GM13976 (cell line): ENCODE measurements at regions not wholly inside any gene's neighbourhood (a gene's known extent, or its start where the extent isn't known, plus 50 kb on each side); places are given as distances from the start of the nearest gene placed in this dataset.
"Not testable (repeated sequence)": the region's sequence is repeated elsewhere in the genome, so short reads cannot be mapped to it uniquely, and the experiment has no call there.

Experiments
- DNase-seq: peaks from one replicate; pipeline ENCODE4 v3.0.0; 2012; ENCODE audit warnings: low spot score
- in situ Hi-C: fragments of 300-500 bp; cut with MboI; formaldehyde crosslinking; loops from one replicate; pipeline ENCODE4 v1.12.0; 2022; ENCODE audit warnings: low sequenced_read_pairs, mixed read lengths, inconsistent platforms; ENCODE audit not compliant: unreplicated experiment
- TF ChIP-seq, protein P1 (sequence below): IDR thresholded peaks from 2 replicates; pipeline ENCODE4 v1.5.1; 2012; ENCODE audit warnings: borderline replicate concordance, mild to moderate bottlenecking; ENCODE audit not compliant: insufficient read depth; ENCODE audit errors: extremely low read depth, missing control alignments, control extremely low read depth

GRCh38 chr22:27107386-27107785, 450.0 kb downstream of the MIAT start:
- no peak for DNase-seq
- in situ Hi-C loops = no loop called here
- TF ChIP-seq, protein P1, sequence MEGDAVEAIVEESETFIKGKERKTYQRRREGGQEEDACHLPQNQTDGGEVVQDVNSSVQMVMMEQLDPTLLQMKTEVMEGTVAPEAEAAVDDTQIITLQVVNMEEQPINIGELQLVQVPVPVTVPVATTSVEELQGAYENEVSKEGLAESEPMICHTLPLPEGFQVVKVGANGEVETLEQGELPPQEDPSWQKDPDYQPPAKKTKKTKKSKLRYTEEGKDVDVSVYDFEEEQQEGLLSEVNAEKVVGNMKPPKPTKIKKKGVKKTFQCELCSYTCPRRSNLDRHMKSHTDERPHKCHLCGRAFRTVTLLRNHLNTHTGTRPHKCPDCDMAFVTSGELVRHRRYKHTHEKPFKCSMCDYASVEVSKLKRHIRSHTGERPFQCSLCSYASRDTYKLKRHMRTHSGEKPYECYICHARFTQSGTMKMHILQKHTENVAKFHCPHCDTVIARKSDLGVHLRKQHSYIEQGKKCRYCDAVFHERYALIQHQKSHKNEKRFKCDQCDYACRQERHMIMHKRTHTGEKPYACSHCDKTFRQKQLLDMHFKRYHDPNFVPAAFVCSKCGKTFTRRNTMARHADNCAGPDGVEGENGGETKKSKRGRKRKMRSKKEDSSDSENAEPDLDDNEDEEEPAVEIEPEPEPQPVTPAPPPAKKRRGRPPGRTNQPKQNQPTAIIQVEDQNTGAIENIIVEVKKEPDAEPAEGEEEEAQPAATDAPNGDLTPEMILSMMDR = no peak

- TF ChIP-seq, protein P1 = no peak
- in situ Hi-C loops = no loop called here
- DNase-seq = no peak
These were observed 450.4 kb downstream of the MIAT start for GRCh38 chr22:27107824-27108223.

GRCh38 chr22:27108425-27109114, 451.2 kb downstream of the MIAT start:
- TF ChIP-seq, protein P1 = no peak
- DNase-seq = no peak
- in situ Hi-C loops = no loop called here

DNA sequence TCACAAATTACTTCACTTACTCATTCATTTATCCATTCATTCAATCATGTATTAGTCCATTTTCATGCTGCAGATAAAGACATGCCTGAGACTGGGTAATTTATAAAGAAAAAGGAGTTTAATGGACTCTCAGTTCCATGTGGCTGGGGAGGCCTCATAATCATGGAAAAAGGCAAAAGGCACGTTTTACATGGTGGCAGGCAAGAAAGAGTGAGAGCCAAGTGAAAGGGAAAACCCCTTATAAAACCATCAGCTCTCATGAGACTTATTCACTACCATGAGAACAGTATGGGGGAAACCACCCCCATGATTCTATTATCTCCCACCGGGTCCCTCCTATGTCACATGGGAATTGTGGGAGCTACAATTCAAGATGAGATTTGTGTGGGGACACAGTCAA, 452.0 kb downstream of the MIAT start:
- in situ Hi-C loops, DNase-seq: not testable (repeated sequence)

GRCh38 chr22:27110665-27111451, 453.5 kb downstream of the MIAT start:
- in situ Hi-C loops = no loop called here
- no peak for DNase-seq

GRCh38 chr22:27111796-27112672, 454.6 kb downstream of the MIAT start:
- TF ChIP-seq, protein P1 = no peak
- in situ Hi-C loops = no loop called here
- no peak for DNase-seq

More at GRCh38 chr22:27110665-27111451, 453.5 kb downstream of the MIAT start:
- TF ChIP-seq, protein P1 = no peak
